ENCODE measurements at regions not wholly inside any gene's neighbourhood (a gene's known extent, or its start where the extent isn't known, plus 50 kb on each side); places are given as distances from the start of the nearest gene placed in this dataset.

- intact Hi-C loops (cut with DNase I) = no loop called here
- TF ChIP-seq CTCF (IDR thresholded peaks at IDR 0.05) = peak in 3 of 4 donors; percentile 24 to 43 (median 31)
- no peak for TF ChIP-seq POLR2A (IDR thresholded peaks at IDR 0.05)
- Histone ChIP-seq H3K4me1 (no peaks in the 10 kb centered on the region), H3K4me3 (no peak overlapping the region), H3K27ac (no peak overlapping the region), H3K27me3 (no peaks in the 10 kb centered on the region), H3K9me3 (no peaks in the 10 kb centered on the region), H3K36me3 (no peaks in the 10 kb centered on the region)
- ATAC-seq = peak in 3 of 4 donors; percentile 35 to 50 (median 39)
- no peak for DNase-seq
- WGBS (ENCODE audit: insufficient coverage, low coverage, low lambda C conversion rate, missing lambda C conversion rate) = 51% methylated on average over 3 of the region's 4 CpGs
Observed at GRCh38 chr5:104800440-104801048, 1238.0 kb upstream of the NUDT12 start.

- no peaks in the 10 kb centered on the region for H3K4me1 ChIP-seq
- no peak overlapping the region for H3K27ac ChIP-seq
- no peaks in the 10 kb centered on the region for H3K36me3 ChIP-seq
- intact Hi-C loops (cut with DNase I) = no loop called here
- no peak for ATAC-seq
- H3K4me3 ChIP-seq = no peak overlapping the region
- no peaks in the 10 kb centered on the region for H3K9me3 ChIP-seq
- no peaks in the 10 kb centered on the region for H3K27me3 ChIP-seq
- no peak for DNase-seq
- TF ChIP-seq CTCF (IDR thresholded peaks at IDR 0.05) = no peak
- TF ChIP-seq POLR2A (IDR thresholded peaks at IDR 0.05) = no peak
Observed at GRCh38 chr5:104793755-104794080, 1231.1 kb upstream of the NUDT12 start.

GRCh38 chr5:104793031-104793754 lies 1230.6 kb upstream of the NUDT12 start:
- WGBS (ENCODE audit: insufficient coverage, low coverage, low lambda C conversion rate, missing lambda C conversion rate) = 41% methylated on average over 4 of the region's 4 CpGs
- H3K4me1 ChIP-seq = no peaks in the 10 kb centered on the region
- ATAC-seq = no peak

GRCh38 chr5:104789366-104789765 lies 1226.8 kb upstream of the NUDT12 start:
- ATAC-seq = no peak
- H3K9me3 ChIP-seq = no peaks in the 10 kb centered on the region
- no peak overlapping the region for H3K4me3 ChIP-seq
- no peaks in the 10 kb centered on the region for H3K36me3 ChIP-seq
- TF ChIP-seq POLR2A (IDR thresholded peaks at IDR 0.05) (no peak), CTCF (IDR thresholded peaks at IDR 0.05) (no peak)
- no peak overlapping the region for H3K27ac ChIP-seq
- no peaks in the 10 kb centered on the region for H3K4me1 ChIP-seq
- no peaks in the 10 kb centered on the region for H3K27me3 ChIP-seq
- DNase-seq = no peak
- 38% methylated on average over 1 of the region's 1 CpG for WGBS (ENCODE audit: insufficient coverage, low coverage, low lambda C conversion rate, missing lambda C conversion rate)
- intact Hi-C loops (cut with DNase I) = no loop called here

More at GRCh38 chr5:104793031-104793754, 1230.6 kb upstream of the NUDT12 start:
- TF ChIP-seq CTCF (IDR thresholded peaks at IDR 0.05) (no peak), POLR2A (IDR thresholded peaks at IDR 0.05) (no peak)
- no peaks in the 10 kb centered on the region for H3K36me3 ChIP-seq
- H3K27ac ChIP-seq = no peak overlapping the region
- no peaks in the 10 kb centered on the region for H3K9me3 ChIP-seq
- H3K4me3 ChIP-seq = no peak overlapping the region
- intact Hi-C loops (cut with DNase I) = no loop called here
- DNase-seq = no peak
- H3K27me3 ChIP-seq = no peaks in the 10 kb centered on the region

Measured in right lobe of liver (tissue), 6 donors.